ENCODE measurements at regions not wholly inside any gene's neighbourhood (a gene's known extent, or its start where the extent isn't known, plus 50 kb on each side); places are given as distances from the start of the nearest gene placed in this dataset.

DNA sequence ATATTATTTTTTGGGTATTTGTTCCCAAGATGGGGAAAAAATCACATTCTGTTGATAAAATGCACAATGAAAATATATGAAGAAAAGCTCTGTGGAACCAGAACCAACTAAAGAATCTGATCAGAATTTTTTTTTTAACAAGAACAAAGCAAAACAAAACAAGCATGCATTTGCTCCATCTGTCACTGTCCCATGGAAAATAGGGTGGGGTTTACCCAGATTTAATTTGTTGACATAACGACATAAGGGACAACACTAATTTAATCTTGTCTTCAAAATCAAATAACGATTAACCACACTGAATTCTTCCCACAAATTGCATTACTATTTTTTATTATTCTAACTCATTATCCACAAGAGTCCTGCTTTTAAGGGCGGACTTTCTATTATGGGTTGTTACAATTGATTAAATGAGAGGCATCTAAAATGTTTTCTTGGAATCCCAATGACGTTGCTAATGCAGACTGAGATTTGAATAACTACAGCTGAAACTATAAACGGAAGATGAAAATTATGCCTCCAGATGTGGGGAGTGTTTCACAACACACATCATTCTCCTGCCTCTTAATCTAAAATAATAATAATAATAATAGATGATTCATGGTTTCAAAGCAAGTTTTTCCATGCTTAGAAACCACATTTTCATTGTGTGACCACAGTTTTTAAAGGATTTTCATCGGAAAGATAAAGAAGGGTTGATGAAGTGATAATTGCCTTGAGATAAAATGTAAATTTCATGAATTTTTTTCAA lies 307.0 kb upstream of the CPEB2 start:
- Histone ChIP-seq H4K20me1 (ENCODE audit: control insufficient read depth, extremely low read depth, insufficient read depth, low read length) (no peaks in the 10 kb centered on the region), H3K27me3 (ENCODE audit: control insufficient read depth, extremely low read depth, insufficient read depth, low read length) (no peaks in the 10 kb centered on the region), H2AFZ (ENCODE audit: control insufficient read depth, low read length) (no peak overlapping the region), H3K4me1 (ENCODE audit: control insufficient read depth, extremely low read depth, insufficient read depth, low read length) (no peaks in the 10 kb centered on the region), H3K9me3 (ENCODE audit: control insufficient read depth, low read depth, low read length) (no peaks in the 10 kb centered on the region), H3K27ac (ENCODE audit: control insufficient read depth, insufficient read depth, low read length) (no peak overlapping the region), H3K4me2 (ENCODE audit: control insufficient read depth, extremely low read depth, insufficient read depth, low read depth, low read length) (no peak overlapping the region), H3K9ac (ENCODE audit: control insufficient read depth, extremely low read depth, insufficient read depth, low read length) (no peak overlapping the region), H3K36me3 (ENCODE audit: control insufficient read depth in 2 of 2, extremely low read depth in 1 of 2, insufficient read depth in 2 of 2, low read length in 2 of 2) (no peaks in the 10 kb centered on the region), H3K79me2 (ENCODE audit: control insufficient read depth, insufficient read depth, low read length) (no peaks in the 10 kb centered on the region), H3K4me3 (ENCODE audit: control insufficient read depth in 2 of 3, extremely low read depth in 1 of 3, insufficient read depth in 2 of 3, low read depth in 1 of 3, low read length in 3 of 3) (no peak overlapping the region), H3K9me1 (ENCODE audit: control insufficient read depth, extremely low read depth, insufficient read depth, low read length) (no peaks in the 10 kb centered on the region)
- no peak for FAIRE-seq
- dilution Hi-C loops (cut with MboI; ENCODE audit: extremely low pct_ligation_motif_present, low sequenced_read_pairs) = no loop called here
- TF ChIP-seq, protein P1, sequence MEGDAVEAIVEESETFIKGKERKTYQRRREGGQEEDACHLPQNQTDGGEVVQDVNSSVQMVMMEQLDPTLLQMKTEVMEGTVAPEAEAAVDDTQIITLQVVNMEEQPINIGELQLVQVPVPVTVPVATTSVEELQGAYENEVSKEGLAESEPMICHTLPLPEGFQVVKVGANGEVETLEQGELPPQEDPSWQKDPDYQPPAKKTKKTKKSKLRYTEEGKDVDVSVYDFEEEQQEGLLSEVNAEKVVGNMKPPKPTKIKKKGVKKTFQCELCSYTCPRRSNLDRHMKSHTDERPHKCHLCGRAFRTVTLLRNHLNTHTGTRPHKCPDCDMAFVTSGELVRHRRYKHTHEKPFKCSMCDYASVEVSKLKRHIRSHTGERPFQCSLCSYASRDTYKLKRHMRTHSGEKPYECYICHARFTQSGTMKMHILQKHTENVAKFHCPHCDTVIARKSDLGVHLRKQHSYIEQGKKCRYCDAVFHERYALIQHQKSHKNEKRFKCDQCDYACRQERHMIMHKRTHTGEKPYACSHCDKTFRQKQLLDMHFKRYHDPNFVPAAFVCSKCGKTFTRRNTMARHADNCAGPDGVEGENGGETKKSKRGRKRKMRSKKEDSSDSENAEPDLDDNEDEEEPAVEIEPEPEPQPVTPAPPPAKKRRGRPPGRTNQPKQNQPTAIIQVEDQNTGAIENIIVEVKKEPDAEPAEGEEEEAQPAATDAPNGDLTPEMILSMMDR (optimal IDR thresholded peaks at IDR 0.05 in 1 of 3, IDR thresholded peaks at IDR 0.05 in 1 of 3, conservative IDR thresholded peaks at IDR 0.05 in 1 of 3; ENCODE audit: extremely low read depth in 1 of 3, insufficient read depth in 2 of 3, low read length in 3 of 3) = no peak
- no peak for TF ChIP-seq EZH2 (IDR thresholded peaks at IDR 0.05; ENCODE audit: low read length)
- DNase-seq (ENCODE audit: low read depth, low spot score) = no peak

DNA sequence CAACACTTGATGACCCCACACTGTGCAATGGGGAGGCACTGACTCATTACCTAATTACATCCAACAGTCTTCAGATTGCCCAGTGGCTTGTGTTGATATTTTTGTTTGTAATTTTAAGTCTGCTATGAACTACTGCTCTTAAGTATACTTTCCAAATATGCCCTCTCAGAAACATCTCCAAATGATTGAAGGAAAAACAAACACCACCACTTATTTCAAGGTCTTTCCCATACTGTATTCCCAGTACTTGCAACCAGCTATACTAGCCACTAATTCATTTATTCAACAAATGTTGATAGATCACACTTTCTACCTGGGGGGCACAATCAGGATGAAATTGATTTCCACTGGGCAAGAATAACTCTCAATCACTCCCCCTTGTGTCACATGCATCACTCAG lies 302.2 kb upstream of the CPEB2 start:
- no peaks in the 10 kb centered on the region for H3K4me1 ChIP-seq (ENCODE audit: control insufficient read depth, extremely low read depth, insufficient read depth, low read length)
- H3K9ac ChIP-seq (ENCODE audit: control insufficient read depth, extremely low read depth, insufficient read depth, low read length) = no peak overlapping the region
- FAIRE-seq = no peak
- H3K9me1 ChIP-seq (ENCODE audit: control insufficient read depth, extremely low read depth, insufficient read depth, low read length) = no peaks in the 10 kb centered on the region
- no peaks in the 10 kb centered on the region for H3K9me3 ChIP-seq (ENCODE audit: control insufficient read depth, low read depth, low read length)
- H3K27ac ChIP-seq (ENCODE audit: control insufficient read depth, insufficient read depth, low read length) = no peak overlapping the region
- dilution Hi-C loops (cut with MboI; ENCODE audit: extremely low pct_ligation_motif_present, low sequenced_read_pairs) = no loop called here
- no peak for DNase-seq (ENCODE audit: low read depth, low spot score)
- TF ChIP-seq, protein P1 (optimal IDR thresholded peaks at IDR 0.05 in 1 of 3, IDR thresholded peaks at IDR 0.05 in 1 of 3, conservative IDR thresholded peaks at IDR 0.05 in 1 of 3; ENCODE audit: extremely low read depth in 1 of 3, insufficient read depth in 2 of 3, low read length in 3 of 3) = no peak
- no peak for TF ChIP-seq EZH2 (IDR thresholded peaks at IDR 0.05; ENCODE audit: low read length)
- no peaks in the 10 kb centered on the region for H3K36me3 ChIP-seq (ENCODE audit: control insufficient read depth in 2 of 2, extremely low read depth in 1 of 2, insufficient read depth in 2 of 2, low read length in 2 of 2)
- no peak overlapping the region for H2AFZ ChIP-seq (ENCODE audit: control insufficient read depth, low read length)
- no peaks in the 10 kb centered on the region for H3K79me2 ChIP-seq (ENCODE audit: control insufficient read depth, insufficient read depth, low read length)
- H3K27me3 ChIP-seq (ENCODE audit: control insufficient read depth, extremely low read depth, insufficient read depth, low read length) = no peaks in the 10 kb centered on the region
- no peak overlapping the region for H3K4me2 ChIP-seq (ENCODE audit: control insufficient read depth, extremely low read depth, insufficient read depth, low read depth, low read length)
- H3K4me3 ChIP-seq (ENCODE audit: control insufficient read depth in 2 of 3, extremely low read depth in 1 of 3, insufficient read depth in 2 of 3, low read depth in 1 of 3, low read length in 3 of 3) = no peak overlapping the region
- H4K20me1 ChIP-seq (ENCODE audit: control insufficient read depth, extremely low read depth, insufficient read depth, low read length) = no peaks in the 10 kb centered on the region
